ENCODE measurements at regions not wholly inside any gene's neighbourhood (a gene's known extent, or its start where the extent isn't known, plus 50 kb on each side); places are given as distances from the start of the nearest gene placed in this dataset.

- TF ChIP-seq CTCF (conservative IDR thresholded peaks at IDR 0.05): no peak
- H2BK15ac ChIP-seq (ENCODE audit: low read depth, low read length): no peak overlapping the region
- H3K4me1 ChIP-seq (ENCODE audit: insufficient read depth, low read length): no peaks in the 10 kb centered on the region; the same call in 1 of the 2 replicates
- H3K27ac Mint-ChIP-seq: no peak overlapping the region
- H3K4me3 Mint-ChIP-seq: no peak overlapping the region
- no peaks in the 10 kb centered on the region; a peak in 1 of 7 replicates for H3K36me3 Mint-ChIP-seq (ENCODE audit: insufficient read depth in 1 of 3, low read depth in 3 of 3)
- no peaks in the 10 kb centered on the region for H3K9me3 Mint-ChIP-seq
- no peak overlapping the region for H2BK12ac ChIP-seq (ENCODE audit: insufficient read length, low read depth, low read length)
- no peak overlapping the region for H2BK120ac ChIP-seq (ENCODE audit: low read depth, low read length, poor library complexity, severe bottlenecking)
- DNase-seq: no peak
- H3K56ac ChIP-seq (ENCODE audit: insufficient read length, low read depth, low read length): no peak overlapping the region
- H4K8ac ChIP-seq (replicated peaks; ENCODE audit: insufficient read length, low read depth, low read length): no peak overlapping the region
- peaks cover 7 to 9% of the 10 kb centered on the region in 2 experiments for H3K4me1 Mint-ChIP-seq
- H3K27me3 ChIP-seq (ENCODE audit: insufficient read depth, low read length): no peaks in the 10 kb centered on the region
- H3K27ac ChIP-seq (ENCODE audit: insufficient read length, low read depth, low read length): no peak overlapping the region
- no peaks in the 10 kb centered on the region for H3K9me3 ChIP-seq (ENCODE audit: control insufficient read depth, low read depth, low read length)
- no peak overlapping the region for H4K5ac ChIP-seq (ENCODE audit: insufficient read length, low read depth, low read length)
- no peak overlapping the region for H2BK20ac ChIP-seq (ENCODE audit: low read depth, low read length, poor library complexity, severe bottlenecking)
- no peak overlapping the region for H3K18ac ChIP-seq (ENCODE audit: insufficient read length, low read depth, low read length)
- no peak overlapping the region for H4K91ac ChIP-seq (ENCODE audit: insufficient read length, low read depth, low read length)
- no peaks in the 10 kb centered on the region for H4K20me1 ChIP-seq (ENCODE audit: control insufficient read depth, insufficient read depth, insufficient read length)
- H3K79me1 ChIP-seq (ENCODE audit: insufficient read depth, low read depth, low read length, poor library complexity, severe bottlenecking): no peaks in the 10 kb centered on the region
- H3K23me2 ChIP-seq (ENCODE audit: insufficient read length, low read depth, low read length, poor library complexity, severe bottlenecking): no peaks in the 10 kb centered on the region
- no peak overlapping the region for H3K4ac ChIP-seq (ENCODE audit: low read depth, low read length)
- no peak overlapping the region for H3K14ac ChIP-seq (ENCODE audit: insufficient read depth, low read length)
- H3K79me2 ChIP-seq (ENCODE audit: insufficient read depth, low read length): no peaks in the 10 kb centered on the region
- no CpG with 5 or more reads among the region's 2 CpGs for WGBS (ENCODE audit: extremely low coverage, insufficient read length, low lambda C conversion rate)
- no peak overlapping the region for H3T11ph ChIP-seq (ENCODE audit: low read length)
- H2AFZ ChIP-seq (ENCODE audit: low read length): no peak overlapping the region
- H3K9ac ChIP-seq (ENCODE audit: extremely low read depth, insufficient read length, low read length): no peak overlapping the region
- H3K4me2 ChIP-seq (ENCODE audit: insufficient read depth, insufficient read length, low read length): no peak overlapping the region
- H2AK5ac ChIP-seq (ENCODE audit: insufficient read length, low read length): no peak overlapping the region
- no peak overlapping the region for H3K23ac ChIP-seq (ENCODE audit: insufficient read length, low read depth, low read length)
- no peaks in the 10 kb centered on the region for H3K27me3 Mint-ChIP-seq (ENCODE audit: low read depth)
- no peak overlapping the region for H2BK5ac ChIP-seq (ENCODE audit: insufficient read length, low read length)
Measured at GRCh38 chr13:28551498-28551895, 56.6 kb upstream of the FLT1 start.

Data from H9 (cell line).